ENCODE measurements at regions not wholly inside any gene's neighbourhood (a gene's known extent, or its start where the extent isn't known, plus 50 kb on each side); places are given as distances from the start of the nearest gene placed in this dataset.
A peak's percentile ranks its signal among the peaks of the same experiment; 100 is the strongest.

- no peaks in the 10 kb centered on the region for H3K9me3 ChIP-seq (ENCODE audit: control insufficient read depth, insufficient read depth, low read length)
- H3K36me3 ChIP-seq (ENCODE audit: control insufficient read depth, insufficient read depth, low read length) = no peaks in the 10 kb centered on the region
- H3K4me1 ChIP-seq (ENCODE audit: control insufficient read depth, insufficient read depth, low read length) = peaks cover 2% of the 10 kb centered on the region
- no peaks in the 10 kb centered on the region for H3K27me3 ChIP-seq (ENCODE audit: control insufficient read depth, insufficient read depth, low read length)
- no peak overlapping the region for H3K9ac ChIP-seq (ENCODE audit: low read depth, low read length)
- H3K4me3 ChIP-seq (ENCODE audit: low read depth, low read length) = no peak overlapping the region
Measured at GRCh38 chr16:85522308-85522841, 90.7 kb upstream of the GSE1 start.

- H3K9ac ChIP-seq (ENCODE audit: low read depth, low read length) = no peak overlapping the region
- no peaks in the 10 kb centered on the region for H3K36me3 ChIP-seq (ENCODE audit: control insufficient read depth, insufficient read depth, low read length)
- no peaks in the 10 kb centered on the region for H3K27me3 ChIP-seq (ENCODE audit: control insufficient read depth, insufficient read depth, low read length)
- H3K4me1 ChIP-seq (ENCODE audit: control insufficient read depth, insufficient read depth, low read length) = peaks cover 2% of the 10 kb centered on the region
- no peak overlapping the region for H3K4me3 ChIP-seq (ENCODE audit: low read depth, low read length)
- no peaks in the 10 kb centered on the region for H3K9me3 ChIP-seq (ENCODE audit: control insufficient read depth, insufficient read depth, low read length)
Measured at GRCh38 chr16:85522842-85523601, 90.1 kb upstream of the GSE1 start.

DNA sequence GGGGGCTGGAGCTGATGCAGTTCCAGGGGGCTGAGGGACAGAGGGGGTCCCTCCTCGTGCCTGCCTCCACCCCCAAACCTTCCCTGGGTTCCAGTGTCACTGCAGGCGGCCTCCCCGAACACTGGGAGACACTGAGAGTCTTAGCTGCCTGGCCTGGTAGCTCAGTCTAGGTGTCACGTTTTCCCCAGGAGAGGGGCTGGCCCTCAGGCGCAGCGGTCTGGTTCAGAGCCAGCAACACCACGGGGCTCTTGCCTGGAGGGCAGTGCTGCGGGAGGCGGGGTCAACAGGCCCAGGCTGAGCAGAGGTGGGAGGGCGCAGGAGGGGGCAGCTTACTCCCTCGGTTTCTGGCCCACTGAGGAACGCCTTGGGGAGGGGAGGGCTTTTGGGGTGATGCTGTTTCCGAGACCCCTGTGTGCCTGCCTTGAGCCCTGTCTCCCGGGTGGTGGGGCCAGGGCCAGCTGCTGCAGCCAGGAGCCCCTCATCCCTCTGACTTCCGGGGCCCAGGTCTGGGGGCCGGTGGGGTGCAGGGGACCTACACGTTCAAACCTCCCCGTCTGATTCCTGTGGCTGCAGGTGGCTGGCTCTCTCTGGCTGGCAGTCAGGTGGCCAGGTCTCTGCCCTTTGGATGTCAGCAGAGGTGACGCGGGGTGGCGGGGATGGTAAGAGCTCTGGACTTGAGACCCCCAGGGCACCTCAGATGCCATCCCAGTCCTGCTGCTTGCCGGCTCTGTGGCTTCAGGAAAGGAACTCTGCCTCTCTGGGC is 89.3 kb upstream of the GSE1 start:
- no peak overlapping the region for H3K4me3 ChIP-seq (ENCODE audit: low read depth, low read length)
- H3K27me3 ChIP-seq (ENCODE audit: control insufficient read depth, insufficient read depth, low read length) = no peaks in the 10 kb centered on the region
- H3K36me3 ChIP-seq (ENCODE audit: control insufficient read depth, insufficient read depth, low read length) = no peaks in the 10 kb centered on the region
- no peak overlapping the region for H3K9ac ChIP-seq (ENCODE audit: low read depth, low read length)
- peaks cover 2% of the 10 kb centered on the region for H3K4me1 ChIP-seq (ENCODE audit: control insufficient read depth, insufficient read depth, low read length)
- no peaks in the 10 kb centered on the region for H3K9me3 ChIP-seq (ENCODE audit: control insufficient read depth, insufficient read depth, low read length)

DNA sequence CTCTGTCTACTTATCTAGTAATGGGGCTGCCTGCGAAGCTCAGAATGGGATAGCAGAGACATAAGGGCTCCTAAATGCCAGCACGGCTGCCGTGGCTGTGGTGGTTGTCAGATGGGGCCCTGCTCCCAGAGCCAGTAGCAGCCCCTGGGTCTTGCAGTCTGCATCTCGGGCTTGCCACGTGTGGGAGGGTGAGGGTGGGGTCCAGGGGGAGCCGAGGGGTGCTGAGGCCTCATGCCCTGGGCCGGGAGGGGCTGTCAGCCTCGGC is 88.8 kb upstream of the GSE1 start:
- peaks cover 2% of the 10 kb centered on the region for H3K4me1 ChIP-seq (ENCODE audit: control insufficient read depth, insufficient read depth, low read length)
- no peaks in the 10 kb centered on the region for H3K27me3 ChIP-seq (ENCODE audit: control insufficient read depth, insufficient read depth, low read length)
- no peaks in the 10 kb centered on the region for H3K36me3 ChIP-seq (ENCODE audit: control insufficient read depth, insufficient read depth, low read length)
- no peaks in the 10 kb centered on the region for H3K9me3 ChIP-seq (ENCODE audit: control insufficient read depth, insufficient read depth, low read length)
- no peak overlapping the region for H3K4me3 ChIP-seq (ENCODE audit: low read depth, low read length)
- no peak overlapping the region for H3K9ac ChIP-seq (ENCODE audit: low read depth, low read length)

- Histone ChIP-seq H3K27me3 (ENCODE audit: control insufficient read depth, insufficient read depth, low read length) (no peaks in the 10 kb centered on the region), H3K4me1 (ENCODE audit: control insufficient read depth, insufficient read depth, low read length) (peaks cover 2% of the 10 kb centered on the region), H3K9me3 (ENCODE audit: control insufficient read depth, insufficient read depth, low read length) (no peaks in the 10 kb centered on the region), H3K4me3 (ENCODE audit: low read depth, low read length) (no peak overlapping the region), H3K36me3 (ENCODE audit: control insufficient read depth, insufficient read depth, low read length) (no peaks in the 10 kb centered on the region), H3K9ac (ENCODE audit: low read depth, low read length) (no peak overlapping the region)
Measured at GRCh38 chr16:85524630-85525419, 88.3 kb upstream of the GSE1 start.

DNA sequence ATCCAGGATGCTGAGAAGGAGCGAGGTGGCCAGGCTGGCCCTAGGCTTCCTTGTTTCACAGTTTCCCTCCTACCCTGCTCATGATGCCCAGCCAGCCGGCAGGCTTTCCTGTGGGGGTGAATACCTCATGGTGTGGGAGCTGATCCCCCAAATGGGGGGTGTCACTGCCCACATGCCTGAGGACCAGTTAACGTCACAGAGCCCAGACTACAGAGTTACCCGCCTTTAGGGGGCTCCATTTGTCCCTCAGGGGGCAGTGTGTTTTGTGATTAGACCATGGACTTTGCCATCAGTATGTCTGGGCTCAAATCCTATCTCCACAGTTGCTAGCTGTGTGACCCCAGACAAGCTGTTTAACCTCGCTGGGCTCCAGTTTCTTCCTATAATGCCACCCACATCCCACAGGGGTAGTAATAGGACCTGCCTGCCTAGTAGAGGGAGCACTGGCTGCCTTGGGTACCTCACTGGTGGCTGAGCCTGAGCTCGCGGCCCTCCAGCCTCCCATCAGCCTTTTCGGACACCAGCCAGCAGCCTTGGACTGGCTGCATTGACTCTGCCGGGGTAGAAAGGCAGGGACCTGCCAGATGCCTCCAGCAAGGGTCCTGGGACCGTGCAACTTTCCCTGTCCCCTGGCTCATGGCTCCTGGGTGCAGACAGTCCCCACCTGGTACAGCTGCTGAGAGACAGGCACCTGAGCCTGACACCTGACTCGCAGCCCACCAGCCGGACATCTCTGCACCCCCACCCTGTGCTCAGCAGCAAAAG is 87.5 kb upstream of the GSE1 start:
- H3K36me3 ChIP-seq (ENCODE audit: control insufficient read depth, insufficient read depth, low read length) = no peaks in the 10 kb centered on the region
- H3K4me1 ChIP-seq (ENCODE audit: control insufficient read depth, insufficient read depth, low read length) = peaks cover 2% of the 10 kb centered on the region
- H3K4me3 ChIP-seq (ENCODE audit: low read depth, low read length) = no peak overlapping the region
- no peaks in the 10 kb centered on the region for H3K27me3 ChIP-seq (ENCODE audit: control insufficient read depth, insufficient read depth, low read length)
- H3K9me3 ChIP-seq (ENCODE audit: control insufficient read depth, insufficient read depth, low read length) = no peaks in the 10 kb centered on the region
- peak overlapping the region; percentile 37 for H3K9ac ChIP-seq (ENCODE audit: low read depth, low read length)

GRCh38 chr16:85526185-85526974 is 86.7 kb upstream of the GSE1 start:
- H3K4me1 ChIP-seq (ENCODE audit: control insufficient read depth, insufficient read depth, low read length) = peaks cover 2% of the 10 kb centered on the region
- H3K36me3 ChIP-seq (ENCODE audit: control insufficient read depth, insufficient read depth, low read length) = no peaks in the 10 kb centered on the region
- no peak overlapping the region for H3K4me3 ChIP-seq (ENCODE audit: low read depth, low read length)
- H3K9ac ChIP-seq (ENCODE audit: low read depth, low read length) = no peak overlapping the region
- no peaks in the 10 kb centered on the region for H3K9me3 ChIP-seq (ENCODE audit: control insufficient read depth, insufficient read depth, low read length)
- no peaks in the 10 kb centered on the region for H3K27me3 ChIP-seq (ENCODE audit: control insufficient read depth, insufficient read depth, low read length)

DNA sequence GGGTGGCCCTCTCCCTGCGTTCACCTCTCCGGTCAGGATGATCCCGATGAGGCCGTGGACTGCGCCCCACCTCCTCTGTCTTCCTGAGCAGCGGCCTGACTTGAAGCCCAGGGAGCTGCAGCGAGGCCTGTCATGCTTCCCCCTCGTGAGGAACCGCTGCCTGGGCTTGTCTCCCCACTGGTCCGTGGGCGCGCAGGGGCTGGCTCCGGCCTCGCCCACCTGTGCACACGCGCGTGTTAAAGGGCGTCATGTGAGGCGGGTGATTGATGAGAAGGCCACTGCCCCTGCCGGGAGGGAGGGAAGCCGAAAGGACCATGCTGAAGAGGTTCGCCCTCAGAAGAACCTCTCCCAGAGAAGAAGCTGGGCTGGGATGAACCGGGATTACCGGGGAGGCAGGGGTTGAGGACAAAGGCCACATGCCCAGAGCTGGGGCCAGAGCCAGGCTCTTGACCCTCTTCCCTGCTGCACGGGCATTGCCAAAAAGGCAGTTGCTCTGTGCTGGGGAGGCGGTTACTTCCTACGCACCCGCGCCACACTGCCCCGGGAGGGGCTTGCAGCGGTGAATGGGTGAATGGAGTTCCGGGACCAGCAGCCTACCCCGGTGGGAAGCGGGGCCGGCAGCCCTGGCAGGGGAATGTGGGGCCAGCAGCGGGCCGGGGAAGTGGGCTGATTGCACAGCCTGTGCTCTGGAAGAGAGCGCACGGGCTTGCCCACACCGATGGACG is 85.9 kb upstream of the GSE1 start:
- Histone ChIP-seq H3K4me3 (ENCODE audit: low read depth, low read length) (no peak overlapping the region), H3K36me3 (ENCODE audit: control insufficient read depth, insufficient read depth, low read length) (no peaks in the 10 kb centered on the region), H3K27me3 (ENCODE audit: control insufficient read depth, insufficient read depth, low read length) (no peaks in the 10 kb centered on the region), H3K9me3 (ENCODE audit: control insufficient read depth, insufficient read depth, low read length) (no peaks in the 10 kb centered on the region), H3K4me1 (ENCODE audit: control insufficient read depth, insufficient read depth, low read length) (peaks cover 2% of the 10 kb centered on the region), H3K9ac (ENCODE audit: low read depth, low read length) (no peak overlapping the region)

DNA sequence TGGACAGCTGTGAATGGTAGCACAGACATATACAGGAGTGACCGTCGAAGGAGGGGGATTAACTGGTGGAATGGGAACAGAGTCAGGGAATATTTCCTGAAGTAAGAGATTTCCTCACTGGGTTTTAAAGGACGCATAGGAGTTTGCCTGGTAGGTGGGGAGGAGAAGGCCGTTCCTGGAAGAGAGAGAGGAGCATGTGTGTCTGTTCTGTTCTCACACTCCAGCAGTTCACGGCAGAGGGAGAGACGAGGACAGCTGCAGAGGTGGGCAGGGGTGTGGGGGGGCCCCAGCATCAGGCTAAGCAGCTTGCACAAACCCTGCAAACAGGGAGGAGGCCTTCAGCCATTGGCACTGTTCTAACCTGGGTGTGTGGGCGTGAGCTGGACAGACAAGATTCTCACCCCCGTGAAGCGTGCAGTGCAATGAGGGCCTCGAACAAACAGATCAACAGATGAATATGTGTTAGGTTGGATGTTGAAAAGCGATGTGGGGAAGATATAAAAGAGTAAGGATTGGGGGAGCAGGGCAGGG is 85.3 kb upstream of the GSE1 start:
- Histone ChIP-seq H3K27me3 (ENCODE audit: control insufficient read depth, insufficient read depth, low read length) (no peaks in the 10 kb centered on the region), H3K4me3 (ENCODE audit: low read depth, low read length) (no peak overlapping the region), H3K9ac (ENCODE audit: low read depth, low read length) (no peak overlapping the region), H3K9me3 (ENCODE audit: control insufficient read depth, insufficient read depth, low read length) (no peaks in the 10 kb centered on the region), H3K4me1 (ENCODE audit: control insufficient read depth, insufficient read depth, low read length) (peaks cover 2% of the 10 kb centered on the region), H3K36me3 (ENCODE audit: control insufficient read depth, insufficient read depth, low read length) (no peaks in the 10 kb centered on the region)

All from iPS-15b (cell line).